HCT116 (cell line): ENCODE measurements at regions not wholly inside any gene's neighbourhood (a gene's known extent, or its start where the extent isn't known, plus 50 kb on each side); places are given as distances from the start of the nearest gene placed in this dataset.

Experiments
- ATAC-seq: fragments of 200-7000 bp; cut with Tn5 transposase; 2 replicates; pipeline ENCODE4 v1.9.1; 2020; ENCODE audit warnings: mild to moderate bottlenecking, moderate library complexity
- BruUV-seq: library from RNA; stranded (reverse); fragments of 400-500 nt; replicated peaks from 2 replicates; lab custom pipeline; 2021; lab: Mats Ljungman, UMichigan
- CTCF ChIA-PET: fragments of 300-600 bp; sonication (Branson Sonifier 250); formaldehyde crosslinking; loops from one replicate; lab custom pipeline; 2021; ENCODE audit warnings: antibody characterized with exemption; lab: Charles Lee
- POLR2A ChIA-PET: fragments of 300-600, 350-600 bp; sonication (Branson Sonifier 250); formaldehyde crosslinking; loops from one replicate; lab custom pipeline; 2021; ENCODE audit warnings: antibody characterized with exemption; lab: Charles Lee
- RAD21 ChIA-PET, 2 experiments: fragments of 300-600 bp; sonication (Branson Sonifier 250); formaldehyde crosslinking; loops; one replicate each; lab custom pipeline; 2023; ENCODE audit warnings: low total read pairs in 2 of 2; ENCODE audit not compliant: uncharacterized antibody in 2 of 2, unreplicated experiment in 2 of 2, low non-redundant PET in 1 of 2; lab: Charles Lee
- DNase-seq: peaks from one replicate; pipeline ENCODE4 v3.0.0-alpha.2; 2010; ENCODE audit warnings: low read depth, low spot score
- H2AFZ ChIP-seq: fragments of 200-600 bp; shearing (Covaris generic), sonication (generic); 2 replicates; pipeline ENCODE4 v1.6.1; 2017; ENCODE audit warnings: low read depth, mixed run types, mixed read lengths, antibody characterized with exemption, low read length; ENCODE audit not compliant: poor library complexity, severe bottlenecking
- H3K27ac ChIP-seq: 2 replicates; pipeline ENCODE4 v1.5.1; 2012; ENCODE audit warnings: low read depth, low read length
- H3K27me3 ChIP-seq: fragments of 200-600 bp; sonication (generic); 2 replicates; pipeline ENCODE4 v1.6.1; 2016; ENCODE audit warnings: mixed run types, low read length, mixed read lengths; ENCODE audit not compliant: insufficient read depth
- H3K36me3 ChIP-seq, 2 experiments: fragments of 200-500 bp in 1 of 2; fragments of 200-600 bp in 1 of 2; sonication (Bioruptor generic) in 1 of 2; sonication (generic) in 1 of 2; 2 replicates each; pipeline versions ENCODE4 v1.5.1 to v1.6.1; 2014 to 2016; ENCODE audit warnings: low read length in 2 of 2, inconsistent platforms in 1 of 2, mixed read lengths in 1 of 2, mixed run types in 1 of 2; ENCODE audit not compliant: insufficient read depth in 2 of 2, control insufficient read depth in 1 of 2
- H3K4me1 ChIP-seq, 2 experiments: fragments of 200-600 bp in 1 of 2; sonication (generic) in 1 of 2; 2 replicates each; pipeline versions ENCODE4 v1.5.1 to v1.6.1; 2012 to 2017; ENCODE audit warnings: low read length in 2 of 2, inconsistent platforms in 1 of 2, mild to moderate bottlenecking in 1 of 2, mixed read lengths in 1 of 2, mixed run types in 1 of 2, moderate library complexity in 1 of 2; ENCODE audit not compliant: insufficient read depth in 2 of 2, control insufficient read depth in 1 of 2
- H3K4me2 ChIP-seq: fragments of 200-600 bp; sonication (generic); 2 replicates; pipeline ENCODE4 v1.6.1; 2017; ENCODE audit warnings: mixed run types, low read length, mixed read lengths
- H3K4me3 ChIP-seq, 2 experiments: fragments of 200-600 bp in 1 of 2; sonication (generic) in 1 of 2; replicated peaks in 1 of 2; 2 replicates each; pipeline ENCODE4 v1.5.1; 2011 to 2016; ENCODE audit warnings: low read length in 2 of 2, control low read depth in 1 of 2, low read depth in 1 of 2, mild to moderate bottlenecking in 1 of 2, mixed read lengths in 1 of 2, mixed run types in 1 of 2
- H3K79me2 ChIP-seq: fragments of 200-600 bp; sonication (generic); 2 replicates; pipeline ENCODE4 v1.6.1; 2017; ENCODE audit warnings: mild to moderate bottlenecking, mixed run types, low read length, moderate library complexity, mixed read lengths; ENCODE audit not compliant: insufficient read depth
- H3K9ac ChIP-seq: fragments of 200-600 bp; sonication (generic); 2 replicates; pipeline ENCODE4 v1.6.1; 2016; ENCODE audit warnings: low read length, mixed read lengths
- H3K9me2 ChIP-seq: fragments of 200-600 bp; sonication (generic), shearing (Covaris generic); 2 replicates; pipeline ENCODE4 v1.6.1; 2017; ENCODE audit warnings: mixed run types, mild to moderate bottlenecking, moderate library complexity; ENCODE audit not compliant: insufficient read depth
- H3K9me3 ChIP-seq, 2 experiments: fragments of 200-500 bp in 1 of 2; fragments of 200-600 bp in 1 of 2; sonication (Bioruptor generic) in 1 of 2; sonication (generic) in 1 of 2; 2 replicates each; pipeline ENCODE4 v1.6.1; 2014 to 2017; ENCODE audit warnings: low read length in 2 of 2, mixed read lengths in 2 of 2, inconsistent platforms in 1 of 2, low read depth in 1 of 2, mild to moderate bottlenecking in 1 of 2, mixed run types in 1 of 2, moderate library complexity in 1 of 2; ENCODE audit not compliant: control insufficient read depth in 1 of 2, insufficient read depth in 1 of 2
- H4K20me1 ChIP-seq: fragments of 200-600 bp; sonication (generic), shearing (Covaris generic); 2 replicates; pipeline ENCODE4 v1.6.1; 2017; ENCODE audit warnings: mixed run types, mild to moderate bottlenecking, moderate library complexity; ENCODE audit not compliant: insufficient read depth
- CEBPB ChIP-seq: IDR thresholded peaks from 2 replicates; pipeline ENCODE4 v1.6.1; 2012; ENCODE audit warnings: low read depth
- ELF1 ChIP-seq: IDR thresholded peaks from 2 replicates; pipeline ENCODE4 v1.6.1; 2012; ENCODE audit warnings: low read depth, borderline replicate concordance
- EZH2 ChIP-seq: fragments of 200-600 bp; sonication (generic); IDR thresholded peaks from 2 replicates; pipeline ENCODE4 v1.6.1; 2017; ENCODE audit warnings: antibody characterized with exemption, mixed run types
- EZH2phosphoT487 ChIP-seq: fragments of 200-600 bp; IDR thresholded peaks from 2 replicates; pipeline ENCODE4 v1.6.1; 2018; ENCODE audit warnings: antibody characterized with exemption, borderline replicate concordance
- FOSL1 ChIP-seq: IDR thresholded peaks from 2 replicates; pipeline ENCODE4 v1.6.1; 2012; ENCODE audit warnings: low read depth
- JUND ChIP-seq: IDR thresholded peaks from 2 replicates; pipeline ENCODE4 v1.6.1; 2012
- RAD21 ChIP-seq: IDR thresholded peaks from 2 replicates; pipeline ENCODE4 v1.6.1; 2012; ENCODE audit warnings: low read depth, mild to moderate bottlenecking
- SP1 ChIP-seq: IDR thresholded peaks from 2 replicates; pipeline ENCODE4 v1.6.1; 2012; ENCODE audit warnings: low read depth
- SRF ChIP-seq: IDR thresholded peaks from 2 replicates; pipeline ENCODE4 v1.6.1; 2012; ENCODE audit warnings: low read depth
- TCF7L2 ChIP-seq: IDR thresholded peaks from 2 replicates; pipeline ENCODE4 v1.7.0; 2011; ENCODE audit warnings: borderline replicate concordance, inconsistent platforms; ENCODE audit not compliant: insufficient read depth, insufficient read length; ENCODE audit errors: extremely low read depth
- YY1 ChIP-seq: IDR thresholded peaks from 2 replicates; pipeline ENCODE4 v1.6.1; 2011; ENCODE audit warnings: low read length, low read depth, moderate library complexity, mild to moderate bottlenecking; ENCODE audit not compliant: insufficient replicate concordance; ENCODE audit errors: extremely low read depth
- ZFX ChIP-seq: fragments of 450-650 bp; IDR thresholded peaks from 2 replicates; pipeline ENCODE4 v1.6.1; 2017
- ZNF274 ChIP-seq: fragments of 200-500 bp; sonication (Bioruptor generic); IDR thresholded peaks from 2 replicates; pipeline ENCODE4 v1.6.1; 2014; ENCODE audit warnings: mild to moderate bottlenecking, low read depth, low read length, inconsistent platforms
- intact Hi-C: fragments of 100-400 bp; cut with micrococcal nuclease; formaldehyde crosslinking; loops from 2 replicates; pipeline ENCODE4 v1.10.0; 2022
- TF ChIP-seq, protein P1 (sequence below), 3 experiments: fragments of 200-600 bp in 1 of 3; sonication (generic) in 1 of 3; IDR thresholded peaks in 2 of 3; conservative IDR thresholded peaks in 1 of 3; 2 replicates each; pipeline ENCODE4 v1.5.1; 2012 to 2017; ENCODE audit warnings: low read depth in 2 of 3, low read length in 2 of 3, antibody characterized with exemption in 1 of 3, borderline replicate concordance in 1 of 3, control low read depth in 1 of 3, mild to moderate bottlenecking in 1 of 3, mixed read lengths in 1 of 3, mixed run types in 1 of 3, moderate library complexity in 1 of 3; ENCODE audit not compliant: insufficient read depth in 1 of 3
- TF ChIP-seq, protein P2 (sequence below): IDR thresholded peaks from 2 replicates; pipeline ENCODE4 v1.6.1; 2011; ENCODE audit warnings: mild to moderate bottlenecking, low read length, moderate library complexity; ENCODE audit not compliant: insufficient replicate concordance; ENCODE audit errors: extremely low read depth
- TF ChIP-seq, protein P3 (sequence below): IDR thresholded peaks from 2 replicates; pipeline ENCODE4 v1.6.1; 2012; ENCODE audit warnings: low read depth
- TF ChIP-seq, protein P4 (sequence below): IDR thresholded peaks from 2 replicates; pipeline ENCODE4 v1.6.1; 2012
- TF ChIP-seq, protein P5 (sequence below): IDR thresholded peaks from 2 replicates; pipeline ENCODE4 v1.6.1; 2012

DNA sequence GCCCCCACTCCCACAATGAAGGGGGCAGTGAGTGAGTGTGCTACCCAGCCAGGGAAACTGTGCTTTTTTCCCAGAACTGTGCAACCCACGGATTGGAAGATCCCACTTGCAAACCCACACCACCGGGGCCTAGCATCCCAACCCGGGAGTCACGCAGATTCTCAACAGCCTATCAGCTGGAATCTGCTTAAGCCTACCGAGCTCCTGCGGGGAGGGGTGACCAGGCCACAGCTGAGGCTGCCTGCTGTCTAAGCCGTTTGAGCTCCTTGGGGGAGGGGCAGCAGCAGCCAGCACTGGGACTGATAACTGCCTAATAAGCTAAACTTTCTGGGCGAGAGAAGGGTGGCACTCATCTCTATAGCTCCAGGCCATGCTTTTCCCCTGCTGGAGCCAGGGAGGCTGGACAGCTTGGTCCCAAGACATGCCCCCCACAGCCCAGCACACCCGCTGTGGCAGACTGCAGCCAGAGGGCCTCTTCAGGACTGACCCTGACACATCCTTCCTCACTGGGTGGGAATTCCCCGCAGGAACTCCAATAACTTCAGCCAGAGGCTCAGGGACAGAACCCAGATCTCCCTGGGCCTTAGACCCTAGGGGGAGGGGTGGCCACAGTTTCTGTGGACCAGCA, 161.3 kb upstream of the MAGEB18 start:
- intact Hi-C loops = no loop called here
- Histone ChIP-seq H3K9me3 (no peaks in the 10 kb centered on the region), H3K4me3 (no peak overlapping the region), H4K20me1 (no peaks in the 10 kb centered on the region), H3K4me1 (no peaks in the 10 kb centered on the region), H3K79me2 (no peaks in the 10 kb centered on the region), H2AFZ (no peak overlapping the region), H3K27ac (no peak overlapping the region), H3K9ac (no peak overlapping the region), H3K36me3 (no peaks in the 10 kb centered on the region), H3K9me2 (no peaks in the 10 kb centered on the region), H3K4me2 (no peak overlapping the region), H3K27me3 (no peaks in the 10 kb centered on the region)
- ChIA-PET RAD21 (no interaction called here), CTCF (no interaction called here), POLR2A (no interaction called here)
- ATAC-seq (no peak), DNase-seq (no peak)
- no TSS peak for BruUV-seq
- TF ChIP-seq FOSL1 (no peak), TCF7L2 (no peak), ZNF274 (no peak), JUND (no peak), EZH2phosphoT487 (no peak), SRF (no peak), RAD21 (no peak), ELF1 (no peak), ZFX (no peak), SP1 (no peak), EZH2 (no peak), CEBPB (no peak), YY1 (no peak)
- TF ChIP-seq, protein P1, sequence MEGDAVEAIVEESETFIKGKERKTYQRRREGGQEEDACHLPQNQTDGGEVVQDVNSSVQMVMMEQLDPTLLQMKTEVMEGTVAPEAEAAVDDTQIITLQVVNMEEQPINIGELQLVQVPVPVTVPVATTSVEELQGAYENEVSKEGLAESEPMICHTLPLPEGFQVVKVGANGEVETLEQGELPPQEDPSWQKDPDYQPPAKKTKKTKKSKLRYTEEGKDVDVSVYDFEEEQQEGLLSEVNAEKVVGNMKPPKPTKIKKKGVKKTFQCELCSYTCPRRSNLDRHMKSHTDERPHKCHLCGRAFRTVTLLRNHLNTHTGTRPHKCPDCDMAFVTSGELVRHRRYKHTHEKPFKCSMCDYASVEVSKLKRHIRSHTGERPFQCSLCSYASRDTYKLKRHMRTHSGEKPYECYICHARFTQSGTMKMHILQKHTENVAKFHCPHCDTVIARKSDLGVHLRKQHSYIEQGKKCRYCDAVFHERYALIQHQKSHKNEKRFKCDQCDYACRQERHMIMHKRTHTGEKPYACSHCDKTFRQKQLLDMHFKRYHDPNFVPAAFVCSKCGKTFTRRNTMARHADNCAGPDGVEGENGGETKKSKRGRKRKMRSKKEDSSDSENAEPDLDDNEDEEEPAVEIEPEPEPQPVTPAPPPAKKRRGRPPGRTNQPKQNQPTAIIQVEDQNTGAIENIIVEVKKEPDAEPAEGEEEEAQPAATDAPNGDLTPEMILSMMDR (IDR thresholded peaks at IDR 0.05 in 2 of 3, conservative IDR thresholded peaks at IDR 0.05 in 1 of 3; ENCODE audit: borderline replicate concordance in 1 of 3, insufficient read depth in 1 of 3, low read depth in 2 of 3, low read length in 2 of 3) = no peak
- TF ChIP-seq, protein P2, sequence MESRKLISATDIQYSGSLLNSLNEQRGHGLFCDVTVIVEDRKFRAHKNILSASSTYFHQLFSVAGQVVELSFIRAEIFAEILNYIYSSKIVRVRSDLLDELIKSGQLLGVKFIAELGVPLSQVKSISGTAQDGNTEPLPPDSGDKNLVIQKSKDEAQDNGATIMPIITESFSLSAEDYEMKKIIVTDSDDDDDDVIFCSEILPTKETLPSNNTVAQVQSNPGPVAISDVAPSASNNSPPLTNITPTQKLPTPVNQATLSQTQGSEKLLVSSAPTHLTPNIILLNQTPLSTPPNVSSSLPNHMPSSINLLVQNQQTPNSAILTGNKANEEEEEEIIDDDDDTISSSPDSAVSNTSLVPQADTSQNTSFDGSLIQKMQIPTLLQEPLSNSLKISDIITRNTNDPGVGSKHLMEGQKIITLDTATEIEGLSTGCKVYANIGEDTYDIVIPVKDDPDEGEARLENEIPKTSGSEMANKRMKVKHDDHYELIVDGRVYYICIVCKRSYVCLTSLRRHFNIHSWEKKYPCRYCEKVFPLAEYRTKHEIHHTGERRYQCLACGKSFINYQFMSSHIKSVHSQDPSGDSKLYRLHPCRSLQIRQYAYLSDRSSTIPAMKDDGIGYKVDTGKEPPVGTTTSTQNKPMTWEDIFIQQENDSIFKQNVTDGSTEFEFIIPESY = no peak
- TF ChIP-seq, protein P3, sequence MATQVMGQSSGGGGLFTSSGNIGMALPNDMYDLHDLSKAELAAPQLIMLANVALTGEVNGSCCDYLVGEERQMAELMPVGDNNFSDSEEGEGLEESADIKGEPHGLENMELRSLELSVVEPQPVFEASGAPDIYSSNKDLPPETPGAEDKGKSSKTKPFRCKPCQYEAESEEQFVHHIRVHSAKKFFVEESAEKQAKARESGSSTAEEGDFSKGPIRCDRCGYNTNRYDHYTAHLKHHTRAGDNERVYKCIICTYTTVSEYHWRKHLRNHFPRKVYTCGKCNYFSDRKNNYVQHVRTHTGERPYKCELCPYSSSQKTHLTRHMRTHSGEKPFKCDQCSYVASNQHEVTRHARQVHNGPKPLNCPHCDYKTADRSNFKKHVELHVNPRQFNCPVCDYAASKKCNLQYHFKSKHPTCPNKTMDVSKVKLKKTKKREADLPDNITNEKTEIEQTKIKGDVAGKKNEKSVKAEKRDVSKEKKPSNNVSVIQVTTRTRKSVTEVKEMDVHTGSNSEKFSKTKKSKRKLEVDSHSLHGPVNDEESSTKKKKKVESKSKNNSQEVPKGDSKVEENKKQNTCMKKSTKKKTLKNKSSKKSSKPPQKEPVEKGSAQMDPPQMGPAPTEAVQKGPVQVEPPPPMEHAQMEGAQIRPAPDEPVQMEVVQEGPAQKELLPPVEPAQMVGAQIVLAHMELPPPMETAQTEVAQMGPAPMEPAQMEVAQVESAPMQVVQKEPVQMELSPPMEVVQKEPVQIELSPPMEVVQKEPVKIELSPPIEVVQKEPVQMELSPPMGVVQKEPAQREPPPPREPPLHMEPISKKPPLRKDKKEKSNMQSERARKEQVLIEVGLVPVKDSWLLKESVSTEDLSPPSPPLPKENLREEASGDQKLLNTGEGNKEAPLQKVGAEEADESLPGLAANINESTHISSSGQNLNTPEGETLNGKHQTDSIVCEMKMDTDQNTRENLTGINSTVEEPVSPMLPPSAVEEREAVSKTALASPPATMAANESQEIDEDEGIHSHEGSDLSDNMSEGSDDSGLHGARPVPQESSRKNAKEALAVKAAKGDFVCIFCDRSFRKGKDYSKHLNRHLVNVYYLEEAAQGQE = no peak
- TF ChIP-seq, protein P4, sequence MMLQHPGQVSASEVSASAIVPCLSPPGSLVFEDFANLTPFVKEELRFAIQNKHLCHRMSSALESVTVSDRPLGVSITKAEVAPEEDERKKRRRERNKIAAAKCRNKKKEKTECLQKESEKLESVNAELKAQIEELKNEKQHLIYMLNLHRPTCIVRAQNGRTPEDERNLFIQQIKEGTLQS = no peak
- TF ChIP-seq, protein P5, sequence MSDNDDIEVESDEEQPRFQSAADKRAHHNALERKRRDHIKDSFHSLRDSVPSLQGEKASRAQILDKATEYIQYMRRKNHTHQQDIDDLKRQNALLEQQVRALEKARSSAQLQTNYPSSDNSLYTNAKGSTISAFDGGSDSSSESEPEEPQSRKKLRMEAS = no peak
